ENCODE measurements at regions not wholly inside any gene's neighbourhood (a gene's known extent, or its start where the extent isn't known, plus 50 kb on each side); places are given as distances from the start of the nearest gene placed in this dataset.
A peak's percentile ranks its signal among the peaks of the same experiment; 100 is the strongest.

GRCh38 chr12:84542289-84542688 is 370.3 kb downstream of the SLC6A15 start:
- TF ChIP-seq EP300 (IDR thresholded peaks at IDR 0.05), result no peak
- no peak for TF ChIP-seq CTCF (IDR thresholded peaks at IDR 0.05)
- no peaks in the 10 kb centered on the region for H3K9me3 ChIP-seq
- no peak overlapping the region for H3K27ac ChIP-seq
- no peaks in the 10 kb centered on the region for H3K4me1 ChIP-seq
- H3K36me3 ChIP-seq, result no peaks in the 10 kb centered on the region
- no peak for DNase-seq
- no peak overlapping the region for H3K4me3 ChIP-seq
- no peaks in the 10 kb centered on the region for H3K27me3 ChIP-seq
- no peak for ATAC-seq (ENCODE audit: low FRiP score in 2 of 2)

DNA sequence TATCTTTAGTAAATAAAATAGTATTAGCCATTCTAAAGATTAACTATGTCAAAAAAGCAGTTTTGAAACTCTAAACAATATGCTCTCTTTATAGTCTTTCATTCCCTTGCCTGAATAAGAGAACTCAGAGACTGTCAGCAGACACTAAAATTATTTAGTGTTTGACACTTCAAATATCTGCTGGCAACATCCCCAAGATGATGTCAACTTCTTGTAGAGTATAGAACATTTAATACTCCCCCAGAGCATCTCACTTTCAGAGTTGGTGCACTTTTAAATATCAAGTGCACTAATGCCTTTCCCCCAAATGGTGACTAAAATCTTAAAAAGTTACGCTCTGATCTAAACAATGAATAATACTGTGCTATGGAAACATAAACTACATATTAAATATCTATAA is 374.9 kb downstream of the SLC6A15 start:
- no peaks in the 10 kb centered on the region for H3K4me1 ChIP-seq
- H3K36me3 ChIP-seq, result no peaks in the 10 kb centered on the region
- 85 to 97% methylated on average over 1 of the region's 1 CpG for WGBS, 2 donors
- TF ChIP-seq EP300 (IDR thresholded peaks at IDR 0.05) (no peak), POLR2A (IDR thresholded peaks at IDR 0.05) (no peak), CTCF (IDR thresholded peaks at IDR 0.05) (no peak), POLR2AphosphoS5 (IDR thresholded peaks at IDR 0.05) (no peak)
- no peak for DNase-seq
- H3K27ac ChIP-seq, result no peak overlapping the region
- H3K27me3 ChIP-seq, result no peaks in the 10 kb centered on the region
- H3K9me3 ChIP-seq, result no peaks in the 10 kb centered on the region
- H3K4me3 ChIP-seq, result no peak overlapping the region
- no peak for ATAC-seq (ENCODE audit: low FRiP score in 2 of 2)

DNA sequence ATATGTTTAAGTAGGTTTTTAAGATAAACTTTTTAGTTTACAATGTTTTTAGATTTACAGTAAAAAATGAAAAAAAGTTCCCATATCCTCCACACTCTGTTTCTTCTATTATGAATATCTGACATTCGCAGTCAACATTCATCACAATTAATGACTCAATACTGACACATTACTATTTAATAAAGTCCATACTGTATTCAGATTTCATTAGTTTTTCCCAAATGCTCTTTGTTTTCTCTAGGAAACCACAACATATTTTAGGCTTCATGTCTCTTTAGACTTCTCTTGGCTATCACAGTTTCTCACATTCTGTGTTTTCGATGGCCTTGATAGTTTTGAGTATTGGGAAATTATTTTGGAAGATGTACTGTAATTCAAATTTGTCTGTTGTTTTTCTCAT is 399.8 kb downstream of the SLC6A15 start:
- no peak overlapping the region for H3K27ac ChIP-seq
- DNase-seq (no peak), ATAC-seq (ENCODE audit: low FRiP score in 2 of 2) (no peak)
- H3K4me1 ChIP-seq, result peaks cover 0 to 12% (median 8%) of the 10 kb centered on the region in 4 donors
- no peaks in the 10 kb centered on the region for H3K36me3 ChIP-seq
- no peaks in the 10 kb centered on the region for H3K27me3 ChIP-seq
- H3K4me3 ChIP-seq, result no peak overlapping the region
- H3K9me3 ChIP-seq, result no peaks in the 10 kb centered on the region
- 77 to 90% methylated on average over 2 of the region's 2 CpGs for WGBS, 2 donors
- no peak for TF ChIP-seq EP300 (IDR thresholded peaks at IDR 0.05)

GRCh38 chr12:84508851-84509260 is 403.7 kb downstream of the SLC6A15 start:
- H3K27ac ChIP-seq, result no peak overlapping the region
- ATAC-seq (ENCODE audit: low FRiP score in 2 of 2), result peak; percentile 58 to 67

DNA sequence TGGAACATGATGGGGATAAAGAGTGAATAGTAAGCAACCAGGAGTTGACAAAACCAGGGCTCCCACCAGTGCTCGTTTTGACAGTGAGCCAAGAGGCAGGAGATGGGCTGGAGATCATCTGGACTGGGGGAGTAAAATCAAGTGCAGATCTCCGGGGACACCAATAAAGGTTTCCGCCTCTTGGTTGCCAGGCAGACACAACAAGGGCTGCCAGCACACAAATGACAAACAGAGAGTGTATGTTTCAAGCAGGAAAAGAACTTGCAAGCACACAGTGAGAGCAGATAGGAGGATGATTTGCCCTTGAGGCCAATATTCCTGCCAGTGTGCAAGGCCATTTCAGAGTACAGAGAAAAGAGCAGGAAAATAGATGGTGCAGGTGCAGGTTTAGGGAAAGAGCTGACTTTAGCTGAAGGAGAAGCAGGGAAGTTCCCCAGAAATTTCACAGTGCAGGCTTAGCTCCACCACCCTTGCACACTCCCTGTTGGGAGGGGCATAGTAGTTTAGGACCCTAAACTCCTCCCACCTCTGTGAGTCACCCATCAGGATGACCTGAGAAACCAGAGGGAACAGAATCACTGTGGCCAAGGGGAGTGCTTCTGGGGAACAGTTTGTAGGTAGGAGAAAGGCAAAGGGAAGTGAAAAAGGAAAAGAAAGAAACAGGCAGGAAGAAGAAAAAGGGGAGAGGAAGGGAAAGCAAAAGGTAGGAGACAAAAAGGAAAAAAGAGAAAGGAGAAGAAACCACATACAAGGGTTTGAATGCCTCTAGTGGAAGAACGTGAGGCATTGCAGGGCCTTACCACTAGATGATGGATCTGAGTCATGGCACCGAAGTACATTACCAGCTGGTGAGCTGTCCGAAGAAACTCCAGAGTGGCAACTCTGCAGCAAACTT is 404.4 kb downstream of the SLC6A15 start:
- Histone ChIP-seq H3K4me1 (peaks cover 0 to 12% (median 8%) of the 10 kb centered on the region in 4 donors), H3K27me3 (no peaks in the 10 kb centered on the region), H3K27ac (no peak overlapping the region), H3K4me3 (no peak overlapping the region), H3K36me3 (no peaks in the 10 kb centered on the region), H3K9me3 (no peaks in the 10 kb centered on the region)
- ATAC-seq (ENCODE audit: low FRiP score in 2 of 2), result peak; percentile 60 to 88
- DNase-seq, result no peak
- 51 to 53% methylated on average over 6 of the region's 6 CpGs for WGBS, 2 donors
- peak in 1 of 6 experiments; percentile 19 for TF ChIP-seq CTCF (IDR thresholded peaks at IDR 0.05)
- no peak for TF ChIP-seq EP300 (IDR thresholded peaks at IDR 0.05)

More at GRCh38 chr12:84508851-84509260, 403.7 kb downstream of the SLC6A15 start:
- DNase-seq, result peak in 1 of 2 donors; percentile 57
- WGBS, 2 donors, result 25 to 27% methylated on average over 2 of the region's 2 CpGs
- Histone ChIP-seq H3K27me3 (no peaks in the 10 kb centered on the region), H3K4me3 (no peak overlapping the region), H3K4me1 (peaks cover 0 to 12% (median 8%) of the 10 kb centered on the region in 4 donors), H3K9me3 (no peaks in the 10 kb centered on the region), H3K36me3 (no peaks in the 10 kb centered on the region)
- TF ChIP-seq EP300 (IDR thresholded peaks at IDR 0.05) (no peak), POLR2A (IDR thresholded peaks at IDR 0.05) (no peak), POLR2AphosphoS5 (IDR thresholded peaks at IDR 0.05) (no peak), CTCF (IDR thresholded peaks at IDR 0.05) (no peak)

Measured in upper lobe of left lung (tissue), 6 donors.